Mesodermal cell (in vitro differentiated cells): ENCODE measurements at regions not wholly inside any gene's neighbourhood (a gene's known extent, or its start where the extent isn't known, plus 50 kb on each side); places are given as distances from the start of the nearest gene placed in this dataset.
"Not testable (repeated sequence)": the region's sequence is repeated elsewhere in the genome, so short reads cannot be mapped to it uniquely, and the experiment has no call there.

ENCODE experiments used
- H3K27ac ChIP-seq: 2 replicates; pipeline ENCODE4 v1.7.0; 2013; ENCODE audit warnings: mild to moderate bottlenecking, low read depth, low read length, moderate library complexity; ENCODE audit not compliant: severe bottlenecking
- H3K36me3 ChIP-seq: 2 replicates; pipeline ENCODE4 v1.7.1; 2013; ENCODE audit warnings: mild to moderate bottlenecking, low read length, moderate library complexity; ENCODE audit not compliant: control insufficient read depth, insufficient read depth
- H3K4me1 ChIP-seq: one replicate; pipeline ENCODE4 v1.7.1; 2013; ENCODE audit warnings: mild to moderate bottlenecking, low read length; ENCODE audit not compliant: insufficient read depth, control insufficient read depth, poor library complexity, severe bottlenecking
- H3K4me3 ChIP-seq: 2 replicates; pipeline ENCODE4 v1.7.0; 2013; ENCODE audit warnings: low read length, control low read depth, mild to moderate bottlenecking; ENCODE audit not compliant: insufficient read depth, poor library complexity, severe bottlenecking; ENCODE audit errors: extremely low read depth
- H3K9me3 ChIP-seq: 2 replicates; pipeline ENCODE4 v1.7.1; 2013; ENCODE audit warnings: mild to moderate bottlenecking, low read length, moderate library complexity; ENCODE audit not compliant: control insufficient read depth
- WGBS, 2 experiments: methylation state at CpG; one replicate each; pipeline ENCODE4 v1.1.5; 2013; ENCODE audit warnings: missing lambda C conversion rate in 2 of 2; ENCODE audit not compliant: insufficient coverage in 2 of 2; 5-methylcytosine and 5-hydroxymethylcytosine counted together

- Histone ChIP-seq H3K9me3 (no peaks in the 10 kb centered on the region), H3K27ac (no peak overlapping the region), H3K4me1 (peaks cover 10% of the 10 kb centered on the region), H3K4me3 (no peak overlapping the region), H3K36me3 (no peaks in the 10 kb centered on the region)
- 83 to 89% methylated on average over 11 to 12 of the region's 12 CpGs for WGBS, 2 experiments
Observed at GRCh38 chr16:29316761-29317183, 89.7 kb downstream of the NPIPB11 start.

- H3K27ac ChIP-seq = no peak overlapping the region
- no peaks in the 10 kb centered on the region for H3K36me3 ChIP-seq
- peaks cover 7% of the 10 kb centered on the region for H3K4me1 ChIP-seq
- H3K9me3 ChIP-seq = no peaks in the 10 kb centered on the region
- WGBS, 2 experiments = 71 to 75% methylated on average over 10 to 12 of the region's 12 CpGs
- H3K4me3 ChIP-seq = no peak overlapping the region
Observed at GRCh38 chr16:29315916-29316517, 90.5 kb downstream of the NPIPB11 start.

GRCh38 chr16:29315046-29315445, 91.5 kb downstream of the NPIPB11 start:
- Histone ChIP-seq H3K4me1 (peaks cover 7% of the 10 kb centered on the region), H3K36me3 (no peaks in the 10 kb centered on the region), H3K4me3 (no peak overlapping the region), H3K9me3 (no peaks in the 10 kb centered on the region), H3K27ac (no peak overlapping the region)
- WGBS, 2 experiments = 87 to 97% methylated on average over 2 to 3 of the region's 5 CpGs

GRCh38 chr16:29314292-29314934, 92.1 kb downstream of the NPIPB11 start:
- Histone ChIP-seq H3K27ac (no peak overlapping the region), H3K9me3 (no peaks in the 10 kb centered on the region), H3K36me3 (no peaks in the 10 kb centered on the region), H3K4me3 (no peak overlapping the region), H3K4me1 (peaks cover 7% of the 10 kb centered on the region)
- WGBS, 2 experiments = 94% methylated on average over 14 to 20 of the region's 20 CpGs

GRCh38 chr16:29313559-29314048, 92.9 kb downstream of the NPIPB11 start:
- H3K4me3 ChIP-seq = no peak overlapping the region
- H3K9me3 ChIP-seq = no peaks in the 10 kb centered on the region
- no peak overlapping the region for H3K27ac ChIP-seq
- WGBS, 2 experiments = 89 to 93% methylated on average over 9 of the region's 9 CpGs
- peaks cover 9% of the 10 kb centered on the region for H3K4me1 ChIP-seq
- no peaks in the 10 kb centered on the region for H3K36me3 ChIP-seq

GRCh38 chr16:29312835-29313558, 93.5 kb downstream of the NPIPB11 start:
- Histone ChIP-seq H3K36me3 (no peaks in the 10 kb centered on the region), H3K4me1 (peaks cover 8% of the 10 kb centered on the region), H3K27ac (no peak overlapping the region), H3K4me3 (no peak overlapping the region), H3K9me3 (no peaks in the 10 kb centered on the region)
- WGBS, 2 experiments = 82 to 87% methylated on average over 24 to 32 of the region's 33 CpGs

- not testable (repeated sequence) for H3K36me3 ChIP-seq, H3K9me3 ChIP-seq, H3K4me3 ChIP-seq, H3K27ac ChIP-seq
- WGBS, 2 experiments = 95% methylated on average over 18 of the region's 18 CpGs
- H3K4me1 ChIP-seq = peaks cover 15% of the 10 kb centered on the region
Observed at GRCh38 chr16:29312345-29312675, 94.2 kb downstream of the NPIPB11 start.

- H3K36me3 ChIP-seq = no peaks in the 10 kb centered on the region
- H3K4me1 ChIP-seq = peaks cover 18% of the 10 kb centered on the region
- H3K9me3 ChIP-seq = no peaks in the 10 kb centered on the region
- no peak overlapping the region for H3K4me3 ChIP-seq
- 93 to 94% methylated on average over 15 to 19 of the region's 20 CpGs for WGBS, 2 experiments
- no peak overlapping the region for H3K27ac ChIP-seq
Observed at GRCh38 chr16:29311461-29312344, 94.8 kb downstream of the NPIPB11 start.

GRCh38 chr16:29310852-29311314, 95.6 kb downstream of the NPIPB11 start:
- 82 to 85% methylated on average over 9 to 10 of the region's 11 CpGs for WGBS, 2 experiments
- Histone ChIP-seq H3K9me3 (no peaks in the 10 kb centered on the region), H3K36me3 (no peaks in the 10 kb centered on the region), H3K4me1 (peaks cover 18% of the 10 kb centered on the region), H3K27ac (no peak overlapping the region), H3K4me3 (no peak overlapping the region)

- not testable (repeated sequence) for H3K4me3 ChIP-seq, H3K27ac ChIP-seq, H3K9me3 ChIP-seq, H3K36me3 ChIP-seq
- peaks cover 18% of the 10 kb centered on the region for H3K4me1 ChIP-seq
- 94 to 95% methylated on average over 8 of the region's 9 CpGs for WGBS, 2 experiments
Observed at GRCh38 chr16:29310243-29310642, 96.3 kb downstream of the NPIPB11 start.
